Mammary epithelial cell (primary cell): ENCODE measurements at regions not wholly inside any gene's neighbourhood (a gene's known extent, or its start where the extent isn't known, plus 50 kb on each side); places are given as distances from the start of the nearest gene placed in this dataset.

Source experiments
- CTCF ChIP-seq, 2 donors: IDR thresholded peaks in 1 of 2; conservative IDR thresholded peaks in 1 of 2; 2 replicates each; pipeline ENCODE4 v1.5.1; 2011 to 2012; ENCODE audit warnings: inconsistent platforms in 2 of 2, low read length in 2 of 2, mild to moderate bottlenecking in 2 of 2, control low read depth in 1 of 2, low read depth in 1 of 2; ENCODE audit not compliant: insufficient read depth in 1 of 2; ENCODE audit errors: extremely low read depth in 1 of 2
- EZH2 ChIP-seq: IDR thresholded peaks from 2 replicates; pipeline ENCODE4 v1.6.1; 2012; ENCODE audit warnings: low read length, inconsistent platforms, borderline replicate concordance

- no peak for TF ChIP-seq CTCF (conservative IDR thresholded peaks at IDR 0.05 in 1 of 2, IDR thresholded peaks at IDR 0.05 in 1 of 2; ENCODE audit: extremely low read depth in 1 of 2, insufficient read depth in 1 of 2, low read depth in 1 of 2, low read length in 2 of 2)
- no peak for TF ChIP-seq EZH2
Measured at GRCh38 chr3:83953417-83954089, 1005.2 kb upstream of the CADM2 start.
